WTC11 (cell line): ENCODE measurements at regions not wholly inside any gene's neighbourhood (a gene's known extent, or its start where the extent isn't known, plus 50 kb on each side); places are given as distances from the start of the nearest gene placed in this dataset.

Experiments used
- SOX15 ChIP-seq: fragments of 250-450 bp; sonication (Bioruptor Pico); IDR thresholded peaks from 2 replicates; pipeline ENCODE4 v1.9.0; 2021; ENCODE audit warnings: mild to moderate bottlenecking
- TF ChIP-seq, protein P1 (sequence below): sonication (generic); formaldehyde crosslinking; IDR thresholded peaks from 2 replicates; pipeline ENCODE4 v1.8.0; 2022; ENCODE audit warnings: mild to moderate bottlenecking, missing genetic modification reagents

GRCh38 chr5:93791518-93791972 is 50.1 kb upstream of the POU5F2 start (continued):
- TF ChIP-seq, protein P1, sequence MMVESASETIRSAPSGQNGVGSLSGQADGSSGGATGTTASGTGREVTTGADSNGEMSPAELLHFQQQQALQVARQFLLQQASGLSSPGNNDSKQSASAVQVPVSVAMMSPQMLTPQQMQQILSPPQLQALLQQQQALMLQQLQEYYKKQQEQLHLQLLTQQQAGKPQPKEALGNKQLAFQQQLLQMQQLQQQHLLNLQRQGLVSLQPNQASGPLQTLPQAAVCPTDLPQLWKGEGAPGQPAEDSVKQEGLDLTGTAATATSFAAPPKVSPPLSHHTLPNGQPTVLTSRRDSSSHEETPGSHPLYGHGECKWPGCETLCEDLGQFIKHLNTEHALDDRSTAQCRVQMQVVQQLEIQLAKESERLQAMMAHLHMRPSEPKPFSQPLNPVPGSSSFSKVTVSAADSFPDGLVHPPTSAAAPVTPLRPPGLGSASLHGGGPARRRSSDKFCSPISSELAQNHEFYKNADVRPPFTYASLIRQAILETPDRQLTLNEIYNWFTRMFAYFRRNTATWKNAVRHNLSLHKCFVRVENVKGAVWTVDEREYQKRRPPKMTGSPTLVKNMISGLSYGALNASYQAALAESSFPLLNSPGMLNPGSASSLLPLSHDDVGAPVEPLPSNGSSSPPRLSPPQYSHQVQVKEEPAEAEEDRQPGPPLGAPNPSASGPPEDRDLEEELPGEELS, result no peak
- no peak for TF ChIP-seq SOX15
